ENCODE measurements at regions not wholly inside any gene's neighbourhood (a gene's known extent, or its start where the extent isn't known, plus 50 kb on each side); places are given as distances from the start of the nearest gene placed in this dataset.
A peak's percentile ranks its signal among the peaks of the same experiment; 100 is the strongest.
"Not testable (repeated sequence)": the region's sequence is repeated elsewhere in the genome, so short reads cannot be mapped to it uniquely, and the experiment has no call there.

GRCh38 chr5:155529362-155529761 is 515.8 kb downstream of the KIF4B start:
- DNase-seq, result no peak

GRCh38 chr5:155530046-155530445 is 516.5 kb downstream of the KIF4B start:
- DNase-seq, result no peak

- no peak for DNase-seq
These were observed 519.2 kb downstream of the KIF4B start for GRCh38 chr5:155532621-155533311.

GRCh38 chr5:155540000-155540595 is 526.5 kb downstream of the KIF4B start:
- DNase-seq, result peak; percentile 72

GRCh38 chr5:155546075-155546474 is 532.5 kb downstream of the KIF4B start:
- no peak for DNase-seq

GRCh38 chr5:155554500-155554899 is 540.9 kb downstream of the KIF4B start:
- DNase-seq, result no peak

GRCh38 chr5:155556222-155556621 is 542.7 kb downstream of the KIF4B start:
- no peak for DNase-seq

DNA sequence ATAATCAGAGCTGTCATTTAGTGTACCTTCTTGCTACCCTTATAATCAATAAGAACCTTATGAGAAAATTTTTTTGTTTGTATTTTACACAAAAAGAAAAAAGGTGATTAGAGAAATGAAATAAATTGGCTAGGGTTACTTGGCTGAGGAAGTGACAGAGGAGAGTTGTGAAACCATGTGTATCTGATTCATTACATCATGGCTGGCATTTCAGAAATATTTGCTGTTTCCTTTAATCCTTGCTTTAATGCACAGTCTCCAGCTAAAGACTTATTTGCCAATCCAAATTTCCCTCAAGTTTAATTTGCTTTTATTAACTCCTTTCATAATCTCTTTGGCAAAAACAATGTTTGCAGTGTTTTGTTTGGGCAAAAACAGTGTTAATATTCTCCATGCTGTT is 543.1 kb downstream of the KIF4B start:
- DNase-seq, result no peak

GRCh38 chr5:155562158-155562557 is 548.6 kb downstream of the KIF4B start:
- no peak for DNase-seq

- DNase-seq, result no peak
These were observed 551.0 kb downstream of the KIF4B start for GRCh38 chr5:155564541-155564940.

DNA sequence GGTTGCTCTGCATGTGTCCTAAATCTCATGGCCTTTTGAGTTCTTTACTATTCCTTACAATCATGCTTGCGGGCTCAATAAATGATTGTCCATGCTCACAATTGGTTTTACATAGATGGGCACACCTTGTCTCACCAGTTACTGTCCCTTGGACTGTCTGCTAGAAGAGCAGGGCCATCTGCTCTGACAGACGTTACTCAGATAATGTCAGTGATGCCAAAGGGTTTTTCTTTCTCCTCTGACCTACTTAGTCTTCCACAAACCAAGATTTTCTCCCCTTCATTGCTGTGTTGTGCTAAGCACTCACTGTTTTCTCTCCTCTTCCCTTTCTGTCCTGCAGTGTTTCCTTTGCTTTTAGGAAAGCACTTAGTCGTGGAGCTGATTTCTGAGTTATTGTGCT is 562.3 kb downstream of the KIF4B start:
- DNase-seq, result no peak

DNA sequence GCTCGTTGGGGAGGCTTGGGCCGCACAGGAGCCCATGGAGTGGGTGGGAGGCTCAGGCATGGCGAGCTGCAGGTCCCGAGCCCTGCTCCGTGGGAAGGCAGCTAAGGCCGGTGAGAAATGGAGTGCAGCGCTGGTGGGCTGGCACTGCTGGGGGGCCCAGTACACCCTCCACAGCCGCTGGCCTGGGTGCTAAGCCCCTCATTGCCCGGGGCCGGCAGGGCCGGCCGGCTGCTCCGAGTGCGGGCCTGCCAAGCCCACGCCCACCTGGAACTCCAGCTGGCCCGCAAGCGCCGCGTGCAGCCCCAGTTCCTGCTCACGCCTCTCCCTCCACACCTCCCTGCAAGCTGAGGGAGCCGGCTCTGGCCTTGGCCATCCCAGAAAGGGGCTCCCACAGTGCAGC is 573.3 kb downstream of the KIF4B start:
- not testable (repeated sequence) for DNase-seq

DNA sequence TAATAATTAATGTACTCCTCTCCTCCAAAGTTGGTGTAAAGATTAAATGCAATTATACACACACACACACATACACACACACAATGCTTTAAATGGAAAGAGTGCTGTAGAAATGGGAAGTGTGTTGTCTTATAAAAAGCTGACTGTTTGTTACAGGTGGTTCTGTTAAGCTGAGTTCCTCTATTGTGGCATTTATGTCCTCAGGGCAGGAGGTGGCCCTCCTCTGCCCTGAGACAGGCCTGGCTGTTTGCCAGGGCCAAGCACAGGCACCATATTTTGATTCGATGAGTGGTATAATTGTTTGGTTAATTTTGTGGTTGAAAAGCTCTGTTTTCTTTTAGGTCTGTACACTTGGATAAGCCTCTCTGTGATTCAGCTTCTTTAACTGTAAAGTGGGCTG is 573.9 kb downstream of the KIF4B start:
- peak; percentile 83 for DNase-seq

DNA sequence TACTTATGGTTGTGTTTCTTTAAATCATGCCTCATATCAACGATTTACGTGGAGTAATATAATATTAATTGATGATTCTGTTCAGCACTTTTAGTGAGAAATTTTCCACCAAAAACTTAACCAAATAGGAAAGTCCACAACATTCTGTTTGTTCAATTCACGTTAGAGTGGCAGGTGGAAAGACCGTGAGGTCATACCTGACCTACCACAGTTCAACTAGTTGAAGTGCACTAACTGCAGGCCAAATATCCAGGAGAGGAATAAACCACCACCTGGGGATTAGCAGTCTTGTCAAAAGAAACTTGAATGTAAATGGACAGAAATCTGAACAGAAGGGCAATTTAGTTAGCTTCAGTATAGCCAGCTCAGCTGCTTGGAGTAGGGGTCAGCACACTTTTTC is 577.7 kb downstream of the KIF4B start:
- no peak for DNase-seq

- DNase-seq, result no peak
These were observed 580.7 kb downstream of the KIF4B start for GRCh38 chr5:155594270-155594669.

DNA sequence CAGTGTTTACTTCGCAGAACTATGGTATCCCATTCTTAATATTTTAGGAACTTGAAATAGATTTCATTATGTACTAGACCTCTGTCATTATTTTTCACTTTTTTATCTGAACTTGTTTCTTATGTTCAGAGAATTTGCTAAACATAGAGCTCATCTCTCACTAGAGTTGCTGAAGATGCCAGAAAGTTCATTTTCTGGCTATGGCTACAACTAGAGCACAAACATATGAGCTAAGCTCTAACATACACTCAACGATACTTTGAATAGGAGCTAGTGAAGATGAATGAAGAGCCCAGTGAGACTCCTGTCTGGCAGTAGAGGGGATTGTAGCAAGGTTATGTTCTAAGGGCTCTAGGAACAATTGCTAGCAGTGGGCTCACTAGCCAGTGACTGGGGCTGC is 582.2 kb downstream of the KIF4B start:
- no peak for DNase-seq

GRCh38 chr5:155598552-155598951 is 585.0 kb downstream of the KIF4B start:
- no peak for DNase-seq

- DNase-seq, result peak; percentile 14
These were observed 592.4 kb downstream of the KIF4B start for GRCh38 chr5:155605920-155606319.

DNA sequence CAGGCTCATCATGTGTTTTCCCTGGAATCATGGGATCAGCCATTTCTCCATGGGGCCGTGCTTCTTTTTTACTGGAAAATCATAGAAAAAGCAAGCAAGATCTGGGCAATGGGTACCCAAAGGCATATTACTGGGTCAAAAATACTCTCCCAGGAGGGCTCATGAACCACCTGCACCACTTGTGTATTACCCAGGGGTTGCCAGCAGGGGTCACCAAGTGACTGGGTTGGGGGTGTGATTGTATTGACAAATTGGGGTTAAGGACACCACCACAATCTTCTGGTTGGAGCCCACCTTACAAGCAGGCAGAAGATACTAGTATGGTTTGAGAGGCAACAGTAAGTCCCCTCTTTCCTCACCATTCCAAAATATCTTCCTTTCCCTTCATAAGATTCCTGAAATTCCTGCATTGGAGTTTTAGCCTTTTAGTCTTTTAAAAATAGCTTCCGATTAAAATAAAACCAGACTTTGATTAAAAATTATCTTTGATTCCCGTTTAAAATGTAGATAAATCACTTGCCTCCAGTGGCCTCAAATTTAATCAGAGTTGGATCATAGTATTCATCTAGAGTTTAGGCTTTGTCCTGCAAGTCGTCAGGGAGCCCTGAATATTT is 603.3 kb downstream of the KIF4B start:
- peak; percentile 2 for DNase-seq

DNA sequence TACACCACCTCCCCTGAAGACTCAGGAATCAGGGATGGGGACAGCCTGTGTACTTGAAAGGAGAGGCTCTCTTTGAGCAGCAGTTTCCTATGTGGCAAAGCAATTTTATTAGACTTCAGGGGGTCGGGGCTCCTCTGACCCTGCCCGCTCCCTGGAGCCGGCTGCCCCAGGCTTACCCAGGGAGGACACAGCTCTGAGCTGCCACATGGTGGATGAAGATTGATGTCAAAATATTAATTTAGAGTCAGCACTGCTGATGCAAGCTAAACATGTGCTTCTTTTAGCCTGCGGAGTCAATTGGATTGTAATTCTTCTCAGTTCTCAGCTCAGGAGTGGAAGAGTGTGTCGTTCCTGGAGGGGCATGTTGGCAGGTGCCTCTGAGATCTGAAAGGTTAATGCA is 606.1 kb downstream of the KIF4B start:
- DNase-seq, result no peak

DNA sequence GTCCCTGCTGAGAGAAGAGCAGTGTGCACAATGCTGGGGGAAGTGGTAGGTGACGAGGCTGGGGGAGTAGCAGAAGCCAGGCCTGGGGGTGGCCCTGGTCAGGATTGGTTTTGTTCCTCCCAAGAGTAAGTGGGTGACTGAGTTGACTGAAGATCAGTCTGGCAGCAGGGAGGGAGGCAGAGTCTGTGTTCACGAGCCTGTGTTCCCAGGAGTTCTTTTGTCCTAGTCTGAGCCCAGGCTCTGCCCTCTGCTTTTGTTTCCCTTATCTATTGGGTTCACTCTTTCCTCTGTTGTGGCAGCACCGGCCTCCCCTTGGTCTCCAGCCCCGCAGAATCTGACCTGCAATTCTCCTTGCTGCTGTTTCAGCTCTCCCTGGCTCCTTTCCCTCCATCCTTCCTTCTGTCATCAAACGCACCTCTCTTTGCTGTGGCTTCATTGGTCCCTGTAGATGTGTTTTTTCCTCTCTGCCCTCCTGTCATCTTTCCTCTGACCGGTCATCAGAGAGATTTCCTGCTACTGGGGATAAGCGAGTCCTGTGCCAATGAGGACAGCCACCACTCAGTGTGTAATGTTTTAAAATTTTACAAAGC is 607.4 kb downstream of the KIF4B start:
- DNase-seq, result no peak

DNA sequence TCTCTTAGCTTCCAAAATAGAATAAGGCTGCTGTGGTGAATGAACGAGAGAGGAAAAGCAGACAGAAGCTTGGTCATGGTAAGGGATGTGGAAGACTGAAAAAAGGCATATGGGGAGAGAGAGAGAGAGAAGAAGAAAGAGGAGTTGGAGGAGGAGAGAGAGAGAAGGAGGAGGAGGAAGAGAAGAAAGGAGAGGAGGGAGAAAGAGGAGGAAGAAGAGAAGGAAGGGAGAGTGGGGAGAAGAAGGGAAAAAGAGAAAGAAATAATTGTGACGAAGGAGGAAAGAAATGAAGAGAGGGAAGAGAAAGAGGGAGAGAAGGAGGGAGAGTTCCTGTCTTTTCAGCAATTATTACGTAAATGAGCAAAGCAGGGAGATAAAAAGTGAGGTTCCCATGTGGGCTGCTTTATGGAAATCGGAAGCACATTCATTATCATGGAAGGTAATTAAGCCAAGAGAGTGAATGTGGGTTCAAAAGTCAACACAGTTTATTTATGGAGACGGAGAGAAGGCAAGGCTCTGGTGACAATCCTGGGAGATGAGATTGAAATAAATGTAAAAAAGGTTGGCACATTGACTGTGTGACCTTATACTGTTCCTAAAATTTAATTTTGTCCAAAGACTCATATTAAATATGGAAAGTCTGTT is 611.2 kb downstream of the KIF4B start:
- DNase-seq, result no peak

GRCh38 chr5:155625315-155625714 is 611.8 kb downstream of the KIF4B start:
- no peak for DNase-seq

Data from NCI-H1105 treated with DMSO at 0.1 percent for 48 hours (cell line).